ENCODE measurements at regions not wholly inside any gene's neighbourhood (a gene's known extent, or its start where the extent isn't known, plus 50 kb on each side); places are given as distances from the start of the nearest gene placed in this dataset.

DNA sequence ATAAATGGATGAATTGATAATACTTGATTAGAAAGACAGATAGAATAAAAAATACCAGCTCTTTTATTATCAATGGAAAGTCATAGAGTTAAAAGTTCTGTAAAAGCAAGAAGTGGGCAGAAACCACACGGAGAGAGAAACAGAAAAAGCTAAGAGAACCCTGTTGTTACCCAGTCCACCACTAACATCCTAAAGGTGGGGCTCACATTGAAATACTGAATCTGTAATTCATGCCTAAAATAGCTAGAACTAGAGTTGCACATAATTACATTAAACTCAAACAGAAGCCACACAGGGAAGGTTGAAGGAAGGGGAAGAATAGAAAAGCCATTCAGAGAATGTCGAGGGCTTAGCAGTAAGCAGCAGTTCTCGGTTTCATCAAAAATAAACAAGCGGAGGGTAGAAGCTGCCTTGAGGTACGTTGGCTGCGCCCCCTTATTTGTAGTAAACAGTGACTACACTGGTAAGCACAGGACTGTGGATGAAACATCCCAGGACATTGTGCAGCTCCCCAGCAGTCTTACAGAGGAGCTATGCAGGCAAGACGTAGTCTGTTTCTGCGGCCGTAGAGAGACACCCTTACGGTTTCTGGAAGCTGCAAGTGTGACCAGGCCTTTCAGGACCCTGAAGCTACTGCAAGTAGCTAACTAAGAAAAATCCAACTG lies 1247.0 kb upstream of the GYPC start:
- DNase-seq (ENCODE audit: low spot score) = no peak
- no peaks in the 10 kb centered on the region for H4K20me1 ChIP-seq (ENCODE audit: insufficient read depth, low read length)
- intact Hi-C loops (cut with micrococcal nuclease; ENCODE audit: unreplicated experiment) = no loop called here
- H3K27me3 ChIP-seq (ENCODE audit: control insufficient read depth in 1 of 2, insufficient read depth in 2 of 2, low read length in 2 of 2) = no peaks in the 10 kb centered on the region
- no peak for FAIRE-seq
- no peak overlapping the region for H3K4me2 ChIP-seq (ENCODE audit: low read depth, low read length)
- no peaks in the 10 kb centered on the region for H3K79me2 ChIP-seq (ENCODE audit: insufficient read depth, low read length)
- 41% methylated on average over 10 of the region's 10 CpGs for WGBS (ENCODE audit: low lambda C conversion rate)
- H3K4me1 ChIP-seq (ENCODE audit: insufficient read depth, low read length) = no peaks in the 10 kb centered on the region
- no peak overlapping the region for H3K27ac ChIP-seq (ENCODE audit: extremely low read length, insufficient read depth, low read length)
- H3K4me3 ChIP-seq (replicated peaks in 1 of 3; ENCODE audit: insufficient read depth in 1 of 3, low read depth in 2 of 3, low read length in 3 of 3) = no peak overlapping the region
- peaks cover 49% of the 10 kb centered on the region for H3K9me3 ChIP-seq (ENCODE audit: low read length)
- ChIA-PET POLR2A (no interaction called here), CTCF (ENCODE audit: low intra/inter-chr PET ratio, low total read pairs) (no interaction called here)
- no peak overlapping the region for H3K9ac ChIP-seq (ENCODE audit: insufficient read depth, low read depth, low read length)
- no peaks in the 10 kb centered on the region for H3K36me3 ChIP-seq (replicated peaks in 1 of 2; ENCODE audit: control insufficient read depth in 1 of 2, insufficient read depth in 2 of 2, low read length in 2 of 2)
- no TSS peak for BruUV-seq (replicated peaks)
- no peak for ATAC-seq
- in situ Hi-C loops (cut with HindIII; ENCODE audit: extremely low pct_ligation_motif_present, low pct_unique_long_range_greater_than_20kb) = no loop called here
- H2AFZ ChIP-seq (ENCODE audit: low read length) = no peak overlapping the region
- no peak for TF ChIP-seq HNRNPH1 (optimal IDR thresholded peaks at IDR 0.05; ENCODE audit: low read depth, low read length)
- no peak for TF ChIP-seq ZNF121 (CRISPR knock-in tag; IDR thresholded peaks at IDR 0.05)
- TF ChIP-seq, protein P1, sequence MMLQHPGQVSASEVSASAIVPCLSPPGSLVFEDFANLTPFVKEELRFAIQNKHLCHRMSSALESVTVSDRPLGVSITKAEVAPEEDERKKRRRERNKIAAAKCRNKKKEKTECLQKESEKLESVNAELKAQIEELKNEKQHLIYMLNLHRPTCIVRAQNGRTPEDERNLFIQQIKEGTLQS (CRISPR knock-in tag; IDR thresholded peaks at IDR 0.05) = no peak
- TF ChIP-seq, protein P2, sequence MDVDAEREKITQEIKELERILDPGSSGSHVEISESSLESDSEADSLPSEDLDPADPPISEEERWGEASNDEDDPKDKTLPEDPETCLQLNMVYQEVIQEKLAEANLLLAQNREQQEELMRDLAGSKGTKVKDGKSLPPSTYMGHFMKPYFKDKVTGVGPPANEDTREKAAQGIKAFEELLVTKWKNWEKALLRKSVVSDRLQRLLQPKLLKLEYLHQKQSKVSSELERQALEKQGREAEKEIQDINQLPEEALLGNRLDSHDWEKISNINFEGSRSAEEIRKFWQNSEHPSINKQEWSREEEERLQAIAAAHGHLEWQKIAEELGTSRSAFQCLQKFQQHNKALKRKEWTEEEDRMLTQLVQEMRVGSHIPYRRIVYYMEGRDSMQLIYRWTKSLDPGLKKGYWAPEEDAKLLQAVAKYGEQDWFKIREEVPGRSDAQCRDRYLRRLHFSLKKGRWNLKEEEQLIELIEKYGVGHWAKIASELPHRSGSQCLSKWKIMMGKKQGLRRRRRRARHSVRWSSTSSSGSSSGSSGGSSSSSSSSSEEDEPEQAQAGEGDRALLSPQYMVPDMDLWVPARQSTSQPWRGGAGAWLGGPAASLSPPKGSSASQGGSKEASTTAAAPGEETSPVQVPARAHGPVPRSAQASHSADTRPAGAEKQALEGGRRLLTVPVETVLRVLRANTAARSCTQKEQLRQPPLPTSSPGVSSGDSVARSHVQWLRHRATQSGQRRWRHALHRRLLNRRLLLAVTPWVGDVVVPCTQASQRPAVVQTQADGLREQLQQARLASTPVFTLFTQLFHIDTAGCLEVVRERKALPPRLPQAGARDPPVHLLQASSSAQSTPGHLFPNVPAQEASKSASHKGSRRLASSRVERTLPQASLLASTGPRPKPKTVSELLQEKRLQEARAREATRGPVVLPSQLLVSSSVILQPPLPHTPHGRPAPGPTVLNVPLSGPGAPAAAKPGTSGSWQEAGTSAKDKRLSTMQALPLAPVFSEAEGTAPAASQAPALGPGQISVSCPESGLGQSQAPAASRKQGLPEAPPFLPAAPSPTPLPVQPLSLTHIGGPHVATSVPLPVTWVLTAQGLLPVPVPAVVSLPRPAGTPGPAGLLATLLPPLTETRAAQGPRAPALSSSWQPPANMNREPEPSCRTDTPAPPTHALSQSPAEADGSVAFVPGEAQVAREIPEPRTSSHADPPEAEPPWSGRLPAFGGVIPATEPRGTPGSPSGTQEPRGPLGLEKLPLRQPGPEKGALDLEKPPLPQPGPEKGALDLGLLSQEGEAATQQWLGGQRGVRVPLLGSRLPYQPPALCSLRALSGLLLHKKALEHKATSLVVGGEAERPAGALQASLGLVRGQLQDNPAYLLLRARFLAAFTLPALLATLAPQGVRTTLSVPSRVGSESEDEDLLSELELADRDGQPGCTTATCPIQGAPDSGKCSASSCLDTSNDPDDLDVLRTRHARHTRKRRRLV (CRISPR knock-in tag; IDR thresholded peaks at IDR 0.05) = no peak
- TF ChIP-seq, protein P3, sequence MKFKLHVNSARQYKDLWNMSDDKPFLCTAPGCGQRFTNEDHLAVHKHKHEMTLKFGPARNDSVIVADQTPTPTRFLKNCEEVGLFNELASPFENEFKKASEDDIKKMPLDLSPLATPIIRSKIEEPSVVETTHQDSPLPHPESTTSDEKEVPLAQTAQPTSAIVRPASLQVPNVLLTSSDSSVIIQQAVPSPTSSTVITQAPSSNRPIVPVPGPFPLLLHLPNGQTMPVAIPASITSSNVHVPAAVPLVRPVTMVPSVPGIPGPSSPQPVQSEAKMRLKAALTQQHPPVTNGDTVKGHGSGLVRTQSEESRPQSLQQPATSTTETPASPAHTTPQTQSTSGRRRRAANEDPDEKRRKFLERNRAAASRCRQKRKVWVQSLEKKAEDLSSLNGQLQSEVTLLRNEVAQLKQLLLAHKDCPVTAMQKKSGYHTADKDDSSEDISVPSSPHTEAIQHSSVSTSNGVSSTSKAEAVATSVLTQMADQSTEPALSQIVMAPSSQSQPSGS (CRISPR knock-in tag; IDR thresholded peaks at IDR 0.05) = no peak
- no peak for TF ChIP-seq SOX5 (CRISPR knock-in tag; IDR thresholded peaks at IDR 0.05; ENCODE audit: borderline replicate concordance)
- TF ChIP-seq FOXA1 (IDR thresholded peaks at IDR 0.05) = no peak
- TF ChIP-seq FOXA1 (CRISPR knock-in tag; IDR thresholded peaks at IDR 0.05) = no peak
- TF ChIP-seq SAFB2 (CRISPR knock-in tag; IDR thresholded peaks at IDR 0.05; ENCODE audit: borderline replicate concordance, low read depth) = no peak
- no peak for TF ChIP-seq SIN3B (IDR thresholded peaks at IDR 0.05; ENCODE audit: low read length)
- TF ChIP-seq, protein P4, sequence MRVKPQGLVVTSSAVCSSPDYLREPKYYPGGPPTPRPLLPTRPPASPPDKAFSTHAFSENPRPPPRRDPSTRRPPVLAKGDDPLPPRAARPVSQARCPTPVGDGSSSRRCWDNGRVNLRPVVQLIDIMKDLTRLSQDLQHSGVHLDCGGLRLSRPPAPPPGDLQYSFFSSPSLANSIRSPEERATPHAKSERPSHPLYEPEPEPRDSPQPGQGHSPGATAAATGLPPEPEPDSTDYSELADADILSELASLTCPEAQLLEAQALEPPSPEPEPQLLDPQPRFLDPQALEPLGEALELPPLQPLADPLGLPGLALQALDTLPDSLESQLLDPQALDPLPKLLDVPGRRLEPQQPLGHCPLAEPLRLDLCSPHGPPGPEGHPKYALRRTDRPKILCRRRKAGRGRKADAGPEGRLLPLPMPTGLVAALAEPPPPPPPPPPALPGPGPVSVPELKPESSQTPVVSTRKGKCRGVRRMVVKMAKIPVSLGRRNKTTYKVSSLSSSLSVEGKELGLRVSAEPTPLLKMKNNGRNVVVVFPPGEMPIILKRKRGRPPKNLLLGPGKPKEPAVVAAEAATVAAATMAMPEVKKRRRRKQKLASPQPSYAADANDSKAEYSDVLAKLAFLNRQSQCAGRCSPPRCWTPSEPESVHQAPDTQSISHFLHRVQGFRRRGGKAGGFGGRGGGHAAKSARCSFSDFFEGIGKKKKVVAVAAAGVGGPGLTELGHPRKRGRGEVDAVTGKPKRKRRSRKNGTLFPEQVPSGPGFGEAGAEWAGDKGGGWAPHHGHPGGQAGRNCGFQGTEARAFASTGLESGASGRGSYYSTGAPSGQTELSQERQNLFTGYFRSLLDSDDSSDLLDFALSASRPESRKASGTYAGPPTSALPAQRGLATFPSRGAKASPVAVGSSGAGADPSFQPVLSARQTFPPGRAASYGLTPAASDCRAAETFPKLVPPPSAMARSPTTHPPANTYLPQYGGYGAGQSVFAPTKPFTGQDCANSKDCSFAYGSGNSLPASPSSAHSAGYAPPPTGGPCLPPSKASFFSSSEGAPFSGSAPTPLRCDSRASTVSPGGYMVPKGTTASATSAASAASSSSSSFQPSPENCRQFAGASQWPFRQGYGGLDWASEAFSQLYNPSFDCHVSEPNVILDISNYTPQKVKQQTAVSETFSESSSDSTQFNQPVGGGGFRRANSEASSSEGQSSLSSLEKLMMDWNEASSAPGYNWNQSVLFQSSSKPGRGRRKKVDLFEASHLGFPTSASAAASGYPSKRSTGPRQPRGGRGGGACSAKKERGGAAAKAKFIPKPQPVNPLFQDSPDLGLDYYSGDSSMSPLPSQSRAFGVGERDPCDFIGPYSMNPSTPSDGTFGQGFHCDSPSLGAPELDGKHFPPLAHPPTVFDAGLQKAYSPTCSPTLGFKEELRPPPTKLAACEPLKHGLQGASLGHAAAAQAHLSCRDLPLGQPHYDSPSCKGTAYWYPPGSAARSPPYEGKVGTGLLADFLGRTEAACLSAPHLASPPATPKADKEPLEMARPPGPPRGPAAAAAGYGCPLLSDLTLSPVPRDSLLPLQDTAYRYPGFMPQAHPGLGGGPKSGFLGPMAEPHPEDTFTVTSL (CRISPR knock-in tag; IDR thresholded peaks at IDR 0.05; ENCODE audit: borderline replicate concordance) = no peak
- no peak for TF ChIP-seq ZIK1 (CRISPR knock-in tag; IDR thresholded peaks at IDR 0.05; ENCODE audit: borderline replicate concordance, low read depth)
- TF ChIP-seq SRSF9 (IDR thresholded peaks at IDR 0.05; ENCODE audit: borderline replicate concordance, insufficient read depth, low read depth, low read length, poor library complexity, severe bottlenecking) = no peak

Data from HepG2 (cell line).